CD4-positive, alpha-beta T cell treated with Interferon alpha-2 for 1 hour (primary cell): ENCODE measurements at regions not wholly inside any gene's neighbourhood (a gene's known extent, or its start where the extent isn't known, plus 50 kb on each side); places are given as distances from the start of the nearest gene placed in this dataset.

Experiments
- DNase-seq, 2 donors: peaks; one replicate each; pipeline ENCODE4 v3.0.0-alpha.2; 2020 to 2022

GRCh38 chr2:215615067-215615802, 179.4 kb upstream of the FN1 start:
- no peak for DNase-seq

- no peak for DNase-seq
Measured at GRCh38 chr2:215614296-215614695, 178.4 kb upstream of the FN1 start.

GRCh38 chr2:215613888-215614287, 178.0 kb upstream of the FN1 start:
- no peak for DNase-seq

GRCh38 chr2:215613280-215613679, 177.4 kb upstream of the FN1 start:
- DNase-seq = no peak

GRCh38 chr2:215612786-215613185, 176.9 kb upstream of the FN1 start:
- no peak for DNase-seq

- no peak for DNase-seq
Measured at GRCh38 chr2:215611609-215612386, 175.9 kb upstream of the FN1 start.

GRCh38 chr2:215609089-215610032, 173.5 kb upstream of the FN1 start:
- DNase-seq = no peak

- no peak for DNase-seq
Measured at GRCh38 chr2:215607766-215608165, 171.9 kb upstream of the FN1 start.

GRCh38 chr2:215606219-215606618, 170.4 kb upstream of the FN1 start:
- no peak for DNase-seq

GRCh38 chr2:215605214-215605613, 169.3 kb upstream of the FN1 start:
- DNase-seq = no peak

- DNase-seq = no peak
Measured at GRCh38 chr2:215604606-215605005, 168.7 kb upstream of the FN1 start.

GRCh38 chr2:215603440-215603839, 167.6 kb upstream of the FN1 start:
- DNase-seq = no peak

- DNase-seq = no peak
Measured at GRCh38 chr2:215602997-215603396, 167.1 kb upstream of the FN1 start.

GRCh38 chr2:215601990-215602721, 166.3 kb upstream of the FN1 start:
- no peak for DNase-seq

- DNase-seq = no peak
Measured at GRCh38 chr2:215601526-215601925, 165.7 kb upstream of the FN1 start.

- DNase-seq = no peak
Measured at GRCh38 chr2:215598376-215598975, 162.6 kb upstream of the FN1 start.

GRCh38 chr2:215597577-215597976, 161.7 kb upstream of the FN1 start:
- no peak for DNase-seq

GRCh38 chr2:215594766-215595165, 158.9 kb upstream of the FN1 start:
- DNase-seq = no peak

- DNase-seq = no peak
Measured at GRCh38 chr2:215590010-215590745, 154.3 kb upstream of the FN1 start.

- DNase-seq = no peak
Measured at GRCh38 chr2:215583881-215584280, 148.0 kb upstream of the FN1 start.

- DNase-seq = no peak
Measured at GRCh38 chr2:215579809-215580208, 143.9 kb upstream of the FN1 start.
